SK-N-MC (cell line): ENCODE measurements at regions not wholly inside any gene's neighbourhood (a gene's known extent, or its start where the extent isn't known, plus 50 kb on each side); places are given as distances from the start of the nearest gene placed in this dataset.
A peak's percentile ranks its signal among the peaks of the same experiment; 100 is the strongest.

Source experiments
- DNase-seq: peaks from one replicate; pipeline ENCODE4 v3.0.0-alpha.2; 2011; ENCODE audit warnings: low read depth, low spot score
- H3K27ac ChIP-seq: fragments of 200-600 bp; sonication (generic); 2 replicates; pipeline ENCODE4 v1.5.1; 2016; ENCODE audit warnings: mixed run types
- H3K36me3 ChIP-seq: fragments of 200-600 bp; sonication (generic); 2 replicates; pipeline ENCODE4 v1.6.1; 2017; ENCODE audit warnings: antibody characterized with exemption, low read length, mixed read lengths; ENCODE audit not compliant: insufficient read depth
- H3K4me3 ChIP-seq: fragments of 200-600 bp; sonication (generic); 2 replicates; pipeline ENCODE4 v1.5.1; 2016
- H3K9ac ChIP-seq: fragments of 200-600 bp; sonication (generic); 2 replicates; pipeline ENCODE4 v1.8.0; 2017; ENCODE audit warnings: mixed run types, mixed read lengths; ENCODE audit not compliant: insufficient read length
- H3K9me3 ChIP-seq: fragments of 200-600 bp; sonication (generic); 2 replicates; pipeline ENCODE4 v1.6.1; 2017; ENCODE audit warnings: low read depth, mild to moderate bottlenecking, antibody characterized with exemption, low read length, moderate library complexity, mixed read lengths
- EZH2 ChIP-seq: fragments of 200-600 bp; sonication (generic); IDR thresholded peaks from one replicate; pipeline ENCODE4 v1.6.1; 2017; ENCODE audit warnings: antibody characterized with exemption
- FOXP2 ChIP-seq: optimal IDR thresholded peaks from 2 replicates; pipeline ENCODE3; 2011; ENCODE audit warnings: mild to moderate bottlenecking, moderate library complexity; ENCODE audit not compliant: insufficient read depth; ENCODE audit errors: extremely low read length, control extremely low read depth
- POLR2AphosphoS5 ChIP-seq: IDR thresholded peaks from 2 replicates; pipeline ENCODE4 v1.6.1; 2012; ENCODE audit warnings: mild to moderate bottlenecking, low read depth, low read length, borderline replicate concordance

- H3K9me3 ChIP-seq: no peaks in the 10 kb centered on the region
- no peak overlapping the region for H3K9ac ChIP-seq
- no peak for TF ChIP-seq FOXP2
- no peak for TF ChIP-seq POLR2AphosphoS5
- no peak for TF ChIP-seq EZH2
- no peak for DNase-seq
- H3K36me3 ChIP-seq: no peaks in the 10 kb centered on the region
- peak overlapping the region; percentile 39; the same call in 1 of the 2 replicates for H3K27ac ChIP-seq
- no peak overlapping the region for H3K4me3 ChIP-seq
Observed at GRCh38 chr3:194243172-194243837, 107.4 kb downstream of the HES1 start.

- TF ChIP-seq POLR2AphosphoS5: no peak
- no peak for TF ChIP-seq EZH2
- TF ChIP-seq FOXP2: no peak
- Histone ChIP-seq H3K4me3 (no peak overlapping the region), H3K36me3 (no peaks in the 10 kb centered on the region), H3K27ac (no peak overlapping the region), H3K9me3 (no peaks in the 10 kb centered on the region), H3K9ac (no peak overlapping the region)
- DNase-seq: no peak
Observed at GRCh38 chr3:194244167-194244566, 107.0 kb downstream of the CPN2 start.

- no peak for DNase-seq
- H3K27ac ChIP-seq: no peak overlapping the region
- no peaks in the 10 kb centered on the region for H3K36me3 ChIP-seq
- no peak overlapping the region for H3K9ac ChIP-seq
- TF ChIP-seq FOXP2: no peak
- no peak for TF ChIP-seq POLR2AphosphoS5
- no peak for TF ChIP-seq EZH2
- no peaks in the 10 kb centered on the region for H3K9me3 ChIP-seq
- no peak overlapping the region for H3K4me3 ChIP-seq
Observed at GRCh38 chr3:194245474-194245873, 105.7 kb downstream of the CPN2 start.

GRCh38 chr3:194245975-194246561 lies 105.1 kb downstream of the CPN2 start:
- Histone ChIP-seq H3K4me3 (no peak overlapping the region), H3K27ac (peak overlapping the region; percentile 8; the same call in 1 of the 2 replicates)
- DNase-seq: no peak

GRCh38 chr3:194246709-194247349 lies 104.3 kb downstream of the CPN2 start:
- no peak overlapping the region for H3K4me3 ChIP-seq
- no peak overlapping the region for H3K9ac ChIP-seq
- DNase-seq: no peak
- no peak overlapping the region for H3K27ac ChIP-seq
- H3K36me3 ChIP-seq: no peaks in the 10 kb centered on the region
- TF ChIP-seq FOXP2 (no peak), POLR2AphosphoS5 (no peak), EZH2 (no peak)
- no peaks in the 10 kb centered on the region for H3K9me3 ChIP-seq

More at GRCh38 chr3:194245975-194246561, 105.1 kb downstream of the CPN2 start:
- no peak for TF ChIP-seq EZH2
- TF ChIP-seq POLR2AphosphoS5: no peak
- no peak for TF ChIP-seq FOXP2
- no peak overlapping the region for H3K9ac ChIP-seq
- H3K36me3 ChIP-seq: no peaks in the 10 kb centered on the region
- H3K9me3 ChIP-seq: no peaks in the 10 kb centered on the region

GRCh38 chr3:194247350-194247740 lies 103.8 kb downstream of the CPN2 start:
- no peak overlapping the region for H3K4me3 ChIP-seq
- no peaks in the 10 kb centered on the region for H3K36me3 ChIP-seq
- DNase-seq: no peak
- H3K9me3 ChIP-seq: no peaks in the 10 kb centered on the region
- TF ChIP-seq FOXP2 (no peak), EZH2 (no peak), POLR2AphosphoS5 (no peak)
- H3K9ac ChIP-seq: no peak overlapping the region
- no peak overlapping the region for H3K27ac ChIP-seq

- H3K9me3 ChIP-seq: no peaks in the 10 kb centered on the region
Observed at GRCh38 chr3:194249323-194250097, 101.6 kb downstream of the CPN2 start.

More at GRCh38 chr3:194249323-194250097, 101.6 kb downstream of the CPN2 start:
- H3K9ac ChIP-seq: peak overlapping the region; percentile 0
- TF ChIP-seq EZH2: no peak
- TF ChIP-seq POLR2AphosphoS5: peak; percentile 57
- peak; percentile 81 for DNase-seq
- no peaks in the 10 kb centered on the region for H3K36me3 ChIP-seq
- H3K27ac ChIP-seq: peak overlapping the region; percentile 90
- H3K4me3 ChIP-seq: peak overlapping the region; percentile 78
